ENCODE measurements at regions not wholly inside any gene's neighbourhood (a gene's known extent, or its start where the extent isn't known, plus 50 kb on each side); places are given as distances from the start of the nearest gene placed in this dataset.

DNA sequence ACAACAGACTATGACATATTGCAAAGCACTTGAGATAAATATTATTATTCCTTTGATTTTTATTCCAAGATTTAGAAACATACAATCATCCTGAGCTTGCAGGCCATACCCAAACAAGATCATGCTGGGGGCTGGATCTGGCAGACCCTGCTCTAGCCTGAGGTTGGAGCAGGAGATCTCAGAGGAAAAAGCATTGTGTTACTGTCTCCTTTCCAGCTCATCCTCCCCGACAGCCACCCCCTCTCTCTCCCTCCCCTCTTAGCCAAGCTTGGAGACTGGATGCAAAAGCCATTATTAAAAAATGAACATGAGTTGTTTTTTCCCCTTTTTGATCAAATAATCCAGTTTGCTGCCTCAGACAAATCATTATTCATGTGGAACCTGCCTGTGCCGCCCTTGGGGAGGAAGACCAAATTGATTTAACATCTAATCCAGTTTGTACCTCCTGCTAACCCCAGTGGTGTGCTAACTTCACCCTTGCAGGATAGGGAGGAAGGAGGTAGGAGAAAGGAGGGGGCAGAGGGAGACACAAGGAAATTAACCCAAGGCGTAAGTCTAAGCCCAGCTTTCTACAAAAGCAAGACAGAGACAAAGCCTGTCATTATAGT, 565.8 kb upstream of the TBX3 start:
- ATAC-seq (no peak), DNase-seq (no peak)
- H3K36me3 Mint-ChIP-seq (ENCODE audit: insufficient read depth) = no peaks in the 10 kb centered on the region
- no peaks in the 10 kb centered on the region for H3K4me1 Mint-ChIP-seq (ENCODE audit: low read depth)
- H3K27me3 Mint-ChIP-seq (ENCODE audit: low read depth) = no peaks in the 10 kb centered on the region
- H3K9me3 Mint-ChIP-seq = peaks cover 15% of the 10 kb centered on the region
- H3K4me3 Mint-ChIP-seq = no peak overlapping the region

DNA sequence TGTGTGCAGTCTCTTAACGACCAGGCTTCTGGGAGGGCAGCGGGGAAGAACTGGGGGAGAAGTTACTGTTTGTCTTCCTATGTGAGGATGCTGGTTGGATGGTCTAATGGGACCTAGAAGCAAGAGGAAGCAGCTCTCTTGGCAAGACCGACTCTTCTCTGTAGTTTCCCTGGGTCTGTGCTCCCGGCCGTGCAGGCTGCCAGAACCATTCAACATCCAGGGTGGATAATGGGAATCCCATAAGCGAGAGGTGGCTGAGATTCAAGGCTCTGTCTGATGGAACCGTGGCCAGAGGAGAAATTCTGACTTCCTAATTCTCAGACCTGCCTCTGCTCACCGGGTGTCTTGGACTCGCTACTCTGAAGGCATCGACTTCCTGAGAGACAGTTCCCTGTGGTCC, 561.0 kb upstream of the TBX3 start:
- Mint-ChIP-seq H3K27me3 (ENCODE audit: low read depth) (no peaks in the 10 kb centered on the region), H3K4me3 (no peak overlapping the region), H3K9me3 (peaks cover 4% of the 10 kb centered on the region), H3K4me1 (ENCODE audit: low read depth) (no peaks in the 10 kb centered on the region), H3K36me3 (ENCODE audit: insufficient read depth) (no peaks in the 10 kb centered on the region)
- ATAC-seq (no peak), DNase-seq (no peak)

DNA sequence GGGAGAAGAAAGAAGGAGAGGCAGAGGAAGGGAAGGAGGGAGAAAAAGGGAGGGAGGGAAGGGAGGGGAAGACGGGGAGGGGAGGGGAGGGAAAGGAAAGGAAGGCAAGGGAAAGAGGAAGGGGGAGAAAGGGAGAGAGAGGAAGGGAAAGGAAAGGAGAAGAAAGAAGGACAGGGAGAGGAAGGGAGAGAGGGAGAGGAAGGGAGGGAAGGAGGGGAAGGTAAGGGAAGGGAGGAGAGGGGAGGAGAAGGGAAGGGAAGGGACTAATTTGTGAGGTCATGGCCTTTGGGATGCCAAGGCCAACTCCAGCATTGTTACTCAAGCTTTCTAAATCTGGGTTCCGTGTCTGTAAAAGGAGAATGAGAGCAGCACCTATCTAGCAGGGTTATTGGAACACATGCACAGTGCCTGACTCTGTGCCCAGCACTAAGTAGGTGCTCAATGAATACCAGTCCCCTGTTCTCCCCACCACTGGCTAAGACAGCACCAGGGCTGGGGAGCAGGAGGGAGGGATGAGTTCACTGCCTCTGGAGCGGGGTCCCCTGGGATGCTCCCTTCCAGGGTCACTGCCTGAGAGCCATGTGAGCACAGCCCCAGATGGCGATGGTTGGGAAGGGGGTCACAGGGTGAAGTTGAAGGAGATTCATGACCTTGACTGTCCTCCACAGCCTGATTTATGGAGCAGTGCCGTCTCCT, 560.1 kb upstream of the TBX3 start:
- ATAC-seq = no peak
- no peaks in the 10 kb centered on the region for H3K27me3 Mint-ChIP-seq (ENCODE audit: low read depth)
- H3K9me3 Mint-ChIP-seq = peaks cover 4% of the 10 kb centered on the region
- DNase-seq = no peak
- no peak overlapping the region for H3K4me3 Mint-ChIP-seq
- H3K4me1 Mint-ChIP-seq (ENCODE audit: low read depth) = no peaks in the 10 kb centered on the region
- H3K36me3 Mint-ChIP-seq (ENCODE audit: insufficient read depth) = no peaks in the 10 kb centered on the region

DNA sequence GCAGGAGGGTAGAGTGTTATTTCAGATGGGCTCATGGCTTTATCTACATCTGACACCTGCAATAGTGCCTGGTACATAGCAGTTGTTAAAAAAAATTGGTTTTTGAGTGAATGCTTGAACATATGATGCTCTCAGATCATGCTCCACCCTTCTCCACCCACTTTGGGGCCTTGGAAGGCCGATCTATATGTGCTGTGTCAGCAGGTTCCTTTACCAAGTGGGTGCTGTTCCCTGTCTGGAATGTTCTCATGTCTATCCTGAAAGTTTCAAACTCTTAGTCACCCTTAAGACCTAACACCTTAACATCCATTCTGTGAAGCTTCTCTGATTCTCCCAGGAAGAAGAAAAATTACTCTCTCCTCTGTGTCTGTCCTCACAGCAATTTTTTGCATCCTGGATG, 556.3 kb upstream of the TBX3 start:
- ATAC-seq = no peak
- DNase-seq = no peak
- Mint-ChIP-seq H3K27me3 (ENCODE audit: low read depth) (no peaks in the 10 kb centered on the region), H3K4me1 (ENCODE audit: low read depth) (no peaks in the 10 kb centered on the region), H3K4me3 (no peak overlapping the region), H3K36me3 (ENCODE audit: insufficient read depth) (no peaks in the 10 kb centered on the region), H3K9me3 (peaks cover 4% of the 10 kb centered on the region)

DNA sequence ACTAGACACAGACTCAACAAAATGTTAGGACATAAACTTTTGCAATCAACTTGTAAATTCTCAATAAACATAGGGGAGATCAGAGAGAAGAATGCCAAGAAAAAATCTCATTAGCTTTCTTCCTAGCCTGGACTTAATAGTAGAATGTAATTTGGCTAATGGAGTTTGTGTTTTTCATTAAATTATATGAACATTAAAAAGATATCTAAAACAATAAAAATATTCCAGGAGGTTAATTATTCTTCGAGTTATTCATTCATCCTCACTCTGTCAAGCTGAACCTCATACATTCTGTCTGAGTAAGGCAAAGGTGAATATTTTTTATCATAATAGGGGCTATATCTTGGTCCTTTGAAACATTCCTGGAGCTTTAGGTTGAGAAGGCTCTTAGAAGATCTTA, 551.9 kb upstream of the TBX3 start:
- Mint-ChIP-seq H3K4me3 (no peak overlapping the region), H3K4me1 (ENCODE audit: low read depth) (no peaks in the 10 kb centered on the region), H3K9me3 (peaks cover 4% of the 10 kb centered on the region), H3K36me3 (ENCODE audit: insufficient read depth) (no peaks in the 10 kb centered on the region), H3K27me3 (ENCODE audit: low read depth) (peaks cover 2% of the 10 kb centered on the region)
- ATAC-seq (no peak), DNase-seq (no peak)

DNA sequence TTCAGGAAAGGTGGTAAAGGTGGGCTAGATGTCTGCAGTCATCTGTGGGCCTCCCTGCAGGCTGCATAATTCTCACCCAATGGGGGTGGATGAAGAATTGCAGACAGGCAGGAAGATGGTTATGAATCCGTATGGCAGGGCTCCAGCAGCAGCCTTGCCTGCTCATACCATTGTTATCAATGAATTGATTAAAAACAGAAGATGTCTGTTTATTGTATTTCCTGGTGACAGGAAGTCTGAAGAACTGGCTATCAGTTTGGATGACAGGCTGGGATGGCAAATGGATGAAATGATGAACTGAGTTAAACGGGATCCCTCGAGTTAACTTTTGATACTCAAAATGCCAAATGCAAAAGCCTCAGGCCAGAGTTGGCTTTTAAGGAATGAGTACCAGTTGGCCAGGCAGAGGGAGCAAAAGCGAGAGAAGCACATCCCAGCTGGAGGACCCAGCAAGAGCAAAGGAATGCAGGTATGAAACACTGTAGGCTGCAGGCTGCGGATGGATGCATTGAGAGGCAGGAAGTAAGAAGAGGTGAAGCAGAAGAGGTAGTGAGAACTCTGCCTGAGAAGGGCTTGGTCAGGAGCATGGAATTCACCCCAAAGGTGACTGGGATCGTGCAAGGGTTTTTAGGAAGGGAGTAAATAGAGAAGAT, 550.0 kb upstream of the TBX3 start:
- Mint-ChIP-seq H3K9me3 (peaks cover 4% of the 10 kb centered on the region), H3K27me3 (ENCODE audit: low read depth) (peaks cover 2% of the 10 kb centered on the region), H3K4me1 (ENCODE audit: low read depth) (no peaks in the 10 kb centered on the region), H3K36me3 (ENCODE audit: insufficient read depth) (no peaks in the 10 kb centered on the region), H3K4me3 (no peak overlapping the region)
- DNase-seq (no peak), ATAC-seq (no peak)

DNA sequence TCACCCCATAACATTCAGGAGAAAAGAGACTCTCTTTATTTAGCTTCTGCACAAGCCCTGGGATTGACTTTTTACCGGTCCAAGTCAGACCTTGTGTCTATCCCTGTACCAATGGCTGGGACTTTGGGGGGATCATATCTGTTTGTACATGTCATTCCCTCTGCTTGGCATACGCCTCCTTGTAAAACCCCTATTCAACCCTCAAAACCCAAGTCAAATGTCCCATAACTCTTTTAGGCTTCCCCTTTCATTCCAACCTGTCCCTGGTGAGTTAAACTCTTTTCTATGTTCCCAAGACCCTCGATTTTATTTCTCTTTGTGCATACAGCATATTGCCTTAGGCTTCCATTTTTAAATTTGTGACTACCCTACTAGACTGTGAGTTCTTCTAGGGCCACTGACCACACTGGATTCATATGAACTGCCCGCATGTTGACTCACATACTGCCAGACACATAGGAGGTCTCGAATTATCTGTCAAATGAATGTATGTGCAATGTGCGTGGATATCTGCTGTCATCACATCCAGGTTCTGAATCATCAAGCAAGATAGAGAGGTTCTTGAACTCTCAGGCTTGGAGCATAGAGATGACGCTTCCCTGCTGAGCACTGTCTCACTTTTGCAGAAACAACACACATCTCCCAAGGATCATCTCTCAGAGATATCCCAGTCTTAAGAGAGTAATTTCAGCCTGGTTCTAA, 548.6 kb upstream of the TBX3 start:
- H3K36me3 Mint-ChIP-seq (ENCODE audit: insufficient read depth) = no peaks in the 10 kb centered on the region
- peaks cover 2% of the 10 kb centered on the region for H3K27me3 Mint-ChIP-seq (ENCODE audit: low read depth)
- no peak for ATAC-seq
- DNase-seq = no peak
- H3K4me3 Mint-ChIP-seq = no peak overlapping the region
- H3K9me3 Mint-ChIP-seq = peaks cover 4% of the 10 kb centered on the region
- no peaks in the 10 kb centered on the region for H3K4me1 Mint-ChIP-seq (ENCODE audit: low read depth)

DNA sequence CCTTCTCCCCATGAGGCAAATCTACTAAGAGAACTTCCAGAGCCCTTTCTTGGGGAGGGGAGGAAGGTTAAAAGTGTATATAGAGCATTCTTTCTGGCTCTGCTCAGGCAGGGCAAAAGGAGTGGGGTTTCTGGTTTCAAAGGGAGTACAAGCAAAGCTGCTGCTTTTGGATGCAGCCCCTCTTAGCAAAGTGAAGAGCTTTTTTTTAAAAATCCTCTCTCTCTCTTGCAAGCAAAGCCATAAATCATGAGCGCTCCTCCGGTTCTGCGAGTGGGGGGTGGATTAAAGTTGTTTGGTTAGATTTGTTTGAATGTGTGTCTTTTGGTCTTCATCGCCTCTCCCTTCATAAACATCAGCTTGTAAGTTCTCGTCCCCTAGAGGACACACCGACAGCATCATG, 546.6 kb upstream of the TBX3 start:
- Mint-ChIP-seq H3K9me3 (no peaks in the 10 kb centered on the region), H3K36me3 (ENCODE audit: insufficient read depth) (no peaks in the 10 kb centered on the region), H3K4me3 (no peak overlapping the region), H3K4me1 (ENCODE audit: low read depth) (no peaks in the 10 kb centered on the region), H3K27me3 (ENCODE audit: low read depth) (peaks cover 2% of the 10 kb centered on the region)
- DNase-seq (no peak), ATAC-seq (no peak)

DNA sequence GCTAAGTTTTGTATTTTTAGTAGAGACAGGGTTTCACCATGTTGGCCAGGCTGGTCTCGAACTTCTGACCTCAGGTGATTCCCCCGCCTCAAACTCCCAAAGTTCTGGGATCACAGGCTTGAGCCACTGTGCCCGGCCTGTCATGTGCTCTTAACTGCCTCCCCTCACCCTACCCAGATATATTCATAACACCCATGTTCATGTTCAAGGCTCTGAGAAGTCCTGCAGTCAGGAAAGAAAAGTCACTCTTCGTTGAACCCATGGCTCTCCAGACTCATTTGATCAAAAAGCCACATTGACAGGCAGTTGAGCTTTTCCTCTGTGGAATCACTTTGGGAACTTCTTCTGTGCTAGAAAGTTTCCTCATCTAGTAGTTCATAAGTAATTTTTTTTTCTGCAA, 545.5 kb upstream of the TBX3 start:
- Mint-ChIP-seq H3K27me3 (ENCODE audit: low read depth) (peaks cover 2% of the 10 kb centered on the region), H3K36me3 (ENCODE audit: insufficient read depth) (no peaks in the 10 kb centered on the region), H3K4me1 (ENCODE audit: low read depth) (no peaks in the 10 kb centered on the region), H3K4me3 (no peak overlapping the region), H3K9me3 (no peaks in the 10 kb centered on the region)
- no peak for DNase-seq
- no peak for ATAC-seq

DNA sequence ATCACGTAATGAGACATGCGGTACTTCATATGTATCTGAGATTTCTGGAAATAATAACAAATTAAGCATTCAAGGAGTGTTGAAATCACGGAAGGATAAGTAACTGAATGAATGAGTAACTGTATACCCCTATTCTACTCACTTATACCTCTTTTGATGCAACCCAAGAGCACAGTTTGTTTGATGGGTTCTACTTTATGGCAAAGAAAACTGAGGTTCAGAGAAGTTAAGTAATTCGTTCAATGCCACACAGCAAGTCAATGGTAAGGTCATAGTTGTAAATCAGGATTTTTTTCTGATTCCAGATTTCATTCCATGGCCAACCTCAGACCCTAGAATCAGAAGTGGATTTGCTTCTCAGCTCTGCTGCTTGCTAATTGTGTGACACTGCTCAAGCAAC, 544.5 kb upstream of the TBX3 start:
- ATAC-seq = no peak
- no peaks in the 10 kb centered on the region for H3K9me3 Mint-ChIP-seq
- no peak overlapping the region for H3K4me3 Mint-ChIP-seq
- no peaks in the 10 kb centered on the region for H3K27me3 Mint-ChIP-seq (ENCODE audit: low read depth)
- no peaks in the 10 kb centered on the region for H3K4me1 Mint-ChIP-seq (ENCODE audit: low read depth)
- H3K36me3 Mint-ChIP-seq (ENCODE audit: insufficient read depth) = no peaks in the 10 kb centered on the region
- DNase-seq = no peak

DNA sequence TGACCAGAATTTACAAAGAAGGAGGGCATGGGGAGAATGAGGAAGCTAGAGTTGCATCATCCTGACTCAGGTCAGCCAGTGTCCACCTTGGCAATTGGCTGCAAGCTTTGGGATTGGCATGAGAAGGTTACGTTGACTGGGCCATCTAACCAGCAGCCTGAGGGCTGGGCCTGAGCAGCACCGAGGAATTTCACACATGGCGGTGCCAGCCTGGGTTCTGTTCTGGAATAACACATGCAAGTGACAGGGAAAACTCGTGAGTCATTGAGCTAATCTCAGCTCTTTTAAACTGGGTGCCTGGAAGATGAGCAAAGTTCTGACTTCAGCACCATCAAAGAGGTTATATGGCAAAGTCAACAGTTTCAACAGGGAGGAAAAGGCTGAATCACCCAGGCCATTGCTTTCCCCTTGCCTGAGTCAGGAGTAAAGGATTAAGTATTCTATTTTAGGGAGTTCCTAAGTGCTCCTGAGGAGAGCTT, 543.2 kb upstream of the TBX3 start:
- Mint-ChIP-seq H3K27me3 (ENCODE audit: low read depth) (no peaks in the 10 kb centered on the region), H3K9me3 (no peaks in the 10 kb centered on the region)

DNA sequence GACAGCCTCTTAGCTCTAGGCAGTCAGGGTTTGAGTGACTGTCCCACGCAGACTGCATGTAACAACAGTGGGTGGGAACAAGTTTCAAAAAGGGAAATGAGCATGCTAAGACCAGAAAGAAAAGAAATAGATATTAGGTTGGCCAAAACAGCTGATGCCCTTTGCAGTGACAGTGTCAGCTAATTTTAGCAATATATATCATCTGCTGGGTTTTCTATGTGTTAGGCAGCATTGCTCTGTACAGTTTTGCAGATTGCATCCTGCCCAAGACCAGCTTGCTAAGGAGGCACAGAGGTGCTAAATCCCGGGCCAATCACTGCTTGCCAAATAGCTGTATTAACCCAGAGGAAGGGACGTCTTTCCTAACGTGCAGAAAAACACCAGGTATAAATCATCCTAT, 541.9 kb upstream of the TBX3 start:
- H3K9me3 Mint-ChIP-seq = no peaks in the 10 kb centered on the region
- H3K27me3 Mint-ChIP-seq (ENCODE audit: low read depth) = no peaks in the 10 kb centered on the region
- H3K4me1 Mint-ChIP-seq (ENCODE audit: low read depth) = no peaks in the 10 kb centered on the region
- ATAC-seq (no peak), DNase-seq (no peak)
- H3K4me3 Mint-ChIP-seq = no peak overlapping the region
- H3K36me3 Mint-ChIP-seq (ENCODE audit: insufficient read depth) = no peaks in the 10 kb centered on the region

More for the DNA sequence above, 543.2 kb upstream of the TBX3 start:
- H3K4me3 Mint-ChIP-seq = no peak overlapping the region
- no peaks in the 10 kb centered on the region for H3K4me1 Mint-ChIP-seq (ENCODE audit: low read depth)
- DNase-seq (no peak), ATAC-seq (no peak)
- no peaks in the 10 kb centered on the region for H3K36me3 Mint-ChIP-seq (ENCODE audit: insufficient read depth)

DNA sequence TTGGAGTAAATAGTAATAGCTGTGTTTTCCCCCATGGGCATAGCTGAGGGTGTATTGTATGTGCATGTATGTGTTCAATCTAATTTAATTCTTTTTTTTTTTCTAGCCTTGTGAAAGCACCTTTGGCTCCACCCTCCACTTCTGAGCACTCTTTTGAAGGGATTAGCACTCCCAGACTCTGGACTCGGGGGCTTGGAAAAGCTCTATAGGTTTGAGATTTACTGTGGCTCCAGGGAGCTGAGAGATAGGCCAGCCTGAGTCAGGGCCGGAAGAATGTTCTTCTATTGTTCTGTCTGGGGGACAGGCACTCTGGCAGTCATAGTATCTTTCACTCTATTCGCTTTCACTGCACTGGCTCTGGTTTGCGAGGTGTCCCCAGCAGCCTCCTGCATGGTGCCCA, 540.0 kb upstream of the TBX3 start:
- H3K36me3 Mint-ChIP-seq (ENCODE audit: insufficient read depth) = no peaks in the 10 kb centered on the region
- no peaks in the 10 kb centered on the region for H3K27me3 Mint-ChIP-seq (ENCODE audit: low read depth)
- H3K4me3 Mint-ChIP-seq = no peak overlapping the region
- no peaks in the 10 kb centered on the region for H3K4me1 Mint-ChIP-seq (ENCODE audit: low read depth)
- no peak for DNase-seq
- ATAC-seq = no peak
- H3K9me3 Mint-ChIP-seq = peaks cover 8% of the 10 kb centered on the region

DNA sequence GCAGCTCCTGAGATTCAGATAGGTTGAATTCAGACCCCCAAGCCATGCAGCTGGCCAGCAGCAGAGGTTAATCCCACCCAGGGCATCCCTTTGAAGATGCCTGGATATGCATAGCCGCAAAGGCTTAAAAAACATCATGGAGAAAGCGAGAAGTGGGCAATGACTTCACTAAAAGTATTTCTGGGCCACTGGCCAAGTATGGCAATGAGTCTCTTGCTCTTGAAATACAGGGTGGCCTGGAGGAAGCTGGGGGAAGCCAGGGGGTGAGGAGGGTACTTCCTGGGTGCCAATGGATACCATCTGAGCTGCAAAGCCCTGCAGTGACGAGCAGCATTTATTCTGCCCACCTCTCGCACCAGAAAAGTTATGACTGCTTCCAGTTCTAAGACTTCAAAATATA, 539.3 kb upstream of the TBX3 start:
- Mint-ChIP-seq H3K36me3 (ENCODE audit: insufficient read depth) (no peaks in the 10 kb centered on the region), H3K9me3 (peaks cover 11% of the 10 kb centered on the region), H3K4me1 (ENCODE audit: low read depth) (no peaks in the 10 kb centered on the region), H3K4me3 (no peak overlapping the region), H3K27me3 (ENCODE audit: low read depth) (no peaks in the 10 kb centered on the region)
- ATAC-seq = no peak
- DNase-seq = no peak

DNA sequence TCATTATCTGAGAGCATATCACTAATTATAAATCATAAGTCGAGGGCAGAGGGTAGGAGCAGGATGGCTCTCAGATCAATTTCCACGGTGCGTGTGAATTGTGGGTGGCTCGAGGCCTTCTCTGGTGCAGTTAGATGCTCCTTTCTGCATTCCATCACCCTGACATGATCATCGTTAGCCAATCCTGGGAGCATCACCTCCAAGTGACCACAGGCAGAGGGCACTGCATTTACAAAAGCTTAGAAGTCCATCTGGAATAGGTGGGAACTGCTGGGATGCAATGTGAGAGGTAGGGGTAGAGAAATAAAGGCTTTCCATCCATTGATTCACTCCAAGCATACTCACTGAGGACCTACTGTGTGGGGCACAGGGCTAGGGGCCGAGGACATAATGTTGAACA, 538.2 kb upstream of the TBX3 start:
- Mint-ChIP-seq H3K4me3 (no peak overlapping the region), H3K36me3 (ENCODE audit: insufficient read depth) (no peaks in the 10 kb centered on the region), H3K4me1 (ENCODE audit: low read depth) (no peaks in the 10 kb centered on the region), H3K27me3 (ENCODE audit: low read depth) (no peaks in the 10 kb centered on the region), H3K9me3 (peaks cover 14% of the 10 kb centered on the region)
- DNase-seq (no peak), ATAC-seq (no peak)
